ENCODE measurements at regions not wholly inside any gene's neighbourhood (a gene's known extent, or its start where the extent isn't known, plus 50 kb on each side); places are given as distances from the start of the nearest gene placed in this dataset.

- DNase-seq (ENCODE audit: low read depth), result no peak
Measured at GRCh38 chr11:95585069-95585751, 204.4 kb downstream of the FAM76B start.

DNA sequence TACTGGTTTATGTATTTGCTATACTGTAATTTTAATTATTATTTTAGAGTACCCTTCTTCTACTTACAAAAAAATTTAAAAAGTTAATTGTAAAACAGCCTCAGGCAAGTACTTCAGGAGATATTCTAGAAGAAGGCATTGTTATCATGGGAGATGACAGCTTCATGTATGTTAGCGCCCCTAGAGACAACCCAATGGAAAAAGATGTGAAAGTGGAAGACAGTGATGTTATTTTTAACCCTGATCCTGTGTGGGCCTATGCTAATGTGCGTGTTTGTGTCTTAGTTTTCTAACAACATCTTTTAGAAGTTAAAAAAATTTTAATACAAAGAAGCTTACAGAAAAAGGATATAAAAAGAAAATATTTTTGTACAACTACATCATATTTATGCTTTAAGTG, 205.0 kb downstream of the FAM76B start:
- no peak for DNase-seq (ENCODE audit: low read depth)

GRCh38 chr11:95584180-95584579, 205.4 kb downstream of the FAM76B start:
- DNase-seq (ENCODE audit: low read depth), result no peak

GRCh38 chr11:95577716-95578460, 211.7 kb downstream of the FAM76B start:
- DNase-seq (ENCODE audit: low read depth), result no peak

DNA sequence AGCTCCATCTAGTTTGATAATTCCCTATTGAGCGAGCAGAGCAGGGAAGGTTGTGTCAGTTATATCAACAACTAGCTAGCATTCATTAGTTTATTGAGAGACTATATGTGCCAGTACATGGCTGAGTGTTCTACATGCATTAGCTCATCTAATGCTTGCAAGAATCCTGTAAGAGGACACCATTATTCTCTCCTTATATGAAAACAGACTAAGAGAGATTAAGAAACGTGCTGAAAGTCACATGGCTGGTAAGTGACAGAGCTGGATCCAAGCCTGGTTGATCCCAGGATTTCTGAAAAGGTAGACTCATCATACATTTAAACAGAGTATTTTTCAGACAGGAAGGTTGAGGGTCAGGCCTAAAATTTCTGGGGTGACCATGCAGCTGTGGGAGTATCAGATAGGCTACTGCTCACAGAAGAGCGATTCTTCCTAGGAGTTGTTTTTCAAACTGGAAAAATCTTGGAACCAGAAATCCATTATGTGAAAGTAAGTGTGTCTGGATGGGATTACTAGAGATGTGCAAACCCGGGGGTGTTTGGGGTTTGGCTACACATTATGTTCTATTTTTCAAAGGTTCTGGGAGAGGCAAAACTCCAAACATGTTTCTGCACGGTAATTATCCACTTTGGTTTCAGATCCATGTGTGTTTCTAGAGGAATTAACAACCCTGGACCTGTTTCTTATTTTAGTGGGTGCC, 213.3 kb downstream of the FAM76B start:
- DNase-seq (ENCODE audit: low read depth), result no peak

- DNase-seq (ENCODE audit: low read depth), result no peak
Measured at GRCh38 chr11:95575517-95575916, 214.1 kb downstream of the FAM76B start.

DNA sequence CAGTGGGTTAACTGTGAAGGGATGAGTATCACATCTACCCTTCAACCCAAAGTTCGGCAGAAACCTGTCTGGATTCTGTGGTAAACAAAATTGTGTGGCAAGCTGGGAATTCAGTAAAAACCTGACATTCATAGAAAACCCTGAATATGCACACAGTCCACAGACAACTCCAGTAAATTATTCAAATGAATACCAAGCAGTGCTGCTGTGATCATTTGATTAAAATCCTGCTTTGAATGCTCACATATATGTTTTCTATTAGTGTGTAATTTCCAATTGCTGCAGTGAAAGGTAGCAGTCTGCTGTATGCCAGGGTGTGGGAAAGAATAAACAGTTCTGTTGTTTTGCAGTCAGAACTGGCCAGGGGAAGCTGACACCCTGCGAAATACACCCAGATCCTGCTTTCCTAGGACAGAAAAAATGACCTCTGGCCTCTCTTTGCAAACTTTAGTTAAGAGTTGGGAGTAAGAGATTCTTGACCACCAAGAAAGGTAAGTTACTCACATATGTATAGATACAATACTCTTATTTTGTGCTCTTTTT, 217.8 kb downstream of the FAM76B start:
- no peak for DNase-seq (ENCODE audit: low read depth)

DNA sequence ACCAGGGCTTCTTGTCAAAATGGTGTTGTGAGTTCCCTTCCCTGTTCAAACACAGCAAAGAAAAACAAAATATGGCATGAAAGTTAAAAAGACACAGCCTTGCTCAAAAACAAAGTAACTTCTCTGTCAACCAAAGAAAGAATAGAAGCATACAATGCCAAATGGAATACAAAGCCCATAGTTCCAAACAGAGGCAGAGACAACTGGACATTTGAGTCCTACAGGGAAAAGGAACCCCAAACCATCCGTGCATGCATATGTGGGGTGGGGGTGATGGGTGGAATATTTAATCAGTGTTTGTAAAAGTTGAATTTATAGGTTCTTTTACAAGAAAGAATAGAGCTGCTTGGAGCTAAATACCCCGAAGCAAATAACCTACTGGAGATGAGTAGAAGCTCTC, 218.7 kb downstream of the FAM76B start:
- DNase-seq (ENCODE audit: low read depth), result no peak

GRCh38 chr11:95569207-95569606, 220.4 kb downstream of the FAM76B start:
- no peak for DNase-seq (ENCODE audit: low read depth)

DNA sequence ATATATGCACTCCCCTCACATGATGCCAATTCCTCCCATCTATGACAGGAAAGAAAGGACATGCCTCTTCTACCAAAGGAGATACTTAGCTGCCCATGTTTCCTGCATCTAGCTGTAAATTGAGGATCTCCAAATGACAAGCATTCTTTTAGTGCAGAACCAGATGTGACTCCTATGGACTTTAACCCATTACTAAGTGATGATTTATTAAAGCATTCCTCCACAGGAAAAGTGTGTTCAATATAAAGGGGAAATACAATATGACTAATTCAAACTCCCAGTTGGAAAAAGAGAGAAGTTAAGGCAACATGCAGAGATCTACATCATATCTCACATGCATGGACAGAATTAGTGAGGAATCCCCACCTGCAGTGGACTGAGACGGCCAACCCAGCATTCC, 221.3 kb downstream of the FAM76B start:
- DNase-seq (ENCODE audit: low read depth), result no peak

DNA sequence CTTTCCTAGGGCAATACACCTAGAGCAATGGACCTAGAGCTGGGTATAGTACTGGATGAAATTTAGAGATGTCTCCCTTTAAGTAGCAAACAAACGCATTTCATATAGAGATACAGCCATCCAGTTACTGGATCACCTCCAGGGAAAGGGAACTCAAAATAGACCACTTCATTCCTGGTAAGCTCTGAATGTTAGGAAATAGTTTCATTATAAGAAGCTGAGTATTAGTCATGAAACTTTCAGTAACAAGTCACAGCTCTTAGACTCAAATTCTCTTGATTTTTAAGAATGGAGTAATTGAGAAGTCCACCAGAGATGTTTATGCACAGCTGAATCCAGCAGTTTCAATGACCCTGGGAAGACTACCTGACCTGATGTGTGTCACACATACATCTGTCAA, 221.9 kb downstream of the FAM76B start:
- DNase-seq (ENCODE audit: low read depth), result no peak

GRCh38 chr11:95566211-95566610, 223.4 kb downstream of the FAM76B start:
- no peak for DNase-seq (ENCODE audit: low read depth)

GRCh38 chr11:95565724-95566141, 223.8 kb downstream of the FAM76B start:
- DNase-seq (ENCODE audit: low read depth), result no peak

DNA sequence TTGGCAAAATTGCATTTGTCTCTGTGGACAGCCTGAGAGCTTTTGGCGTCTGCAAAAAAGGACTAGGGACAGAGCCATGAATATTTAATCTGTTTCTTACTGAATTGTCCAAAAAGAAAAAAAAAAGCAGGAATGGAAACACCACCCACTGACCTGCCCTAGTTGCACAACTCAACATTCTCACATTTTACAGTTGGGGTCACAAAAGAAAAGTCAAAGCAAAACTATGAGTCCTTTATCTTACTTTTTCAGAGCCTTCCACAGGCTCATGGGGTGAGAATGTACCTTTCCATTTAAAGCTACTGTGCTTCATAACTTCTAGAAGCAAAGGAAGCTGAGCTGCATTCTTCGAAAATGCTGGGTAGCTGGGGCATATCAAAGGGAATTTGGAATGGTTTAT, 225.7 kb downstream of the FAM76B start:
- DNase-seq (ENCODE audit: low read depth), result no peak

- no peak for DNase-seq (ENCODE audit: low read depth)
Measured at GRCh38 chr11:95563173-95563572, 226.4 kb downstream of the FAM76B start.

- no peak for DNase-seq (ENCODE audit: low read depth)
Measured at GRCh38 chr11:95562196-95562921, 227.2 kb downstream of the FAM76B start.

DNA sequence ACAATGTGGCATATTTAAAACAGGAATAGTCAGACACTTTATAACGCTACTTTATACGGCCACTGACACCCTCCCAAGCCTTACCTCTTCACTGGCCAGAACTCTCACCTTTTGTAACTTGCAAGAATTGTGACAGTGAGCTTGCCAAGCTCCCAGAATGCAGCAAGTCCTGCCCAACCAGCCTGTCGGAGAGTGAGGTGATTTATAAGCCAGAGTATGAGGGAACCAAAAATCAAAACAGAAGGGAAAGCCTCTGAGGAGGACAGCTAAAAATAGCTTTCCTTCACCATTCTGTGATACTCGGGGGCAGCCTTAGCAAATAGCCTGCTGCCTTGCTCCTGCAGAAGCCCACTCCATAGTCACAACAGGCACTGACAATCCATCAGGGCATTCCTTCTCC, 229.7 kb downstream of the FAM76B start:
- DNase-seq (ENCODE audit: low read depth), result no peak

DNA sequence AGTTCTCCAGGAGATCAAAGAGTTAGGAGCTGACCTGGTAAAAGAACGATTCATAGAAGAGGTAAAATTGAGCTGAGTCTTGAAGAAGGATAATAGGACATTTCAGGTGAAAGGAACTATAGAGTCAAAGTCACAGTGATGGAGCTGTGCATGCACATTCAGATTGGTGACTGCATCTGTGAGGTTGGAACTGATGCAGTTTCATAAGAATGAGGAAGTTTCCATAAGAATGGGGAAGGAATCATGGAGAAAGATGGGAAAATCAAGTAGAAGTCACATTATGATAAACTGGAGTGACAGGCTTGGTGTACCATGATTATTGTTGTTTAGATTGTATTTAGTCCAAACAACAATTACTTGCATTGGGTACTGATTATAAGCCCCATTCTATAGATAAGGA, 232.2 kb downstream of the FAM76B start:
- DNase-seq (ENCODE audit: low read depth), result no peak

- peak; percentile 59 for DNase-seq (ENCODE audit: low read depth)
Measured at GRCh38 chr11:95556342-95557163, 233.0 kb downstream of the FAM76B start.

GRCh38 chr11:95556011-95556341, 233.6 kb downstream of the FAM76B start:
- no peak for DNase-seq (ENCODE audit: low read depth)

- DNase-seq (ENCODE audit: low read depth), result no peak
Measured at GRCh38 chr11:95554911-95555310, 234.7 kb downstream of the FAM76B start.

All from forelimb muscle (tissue), 1 donor.